ENCODE measurements at regions not wholly inside any gene's neighbourhood (a gene's known extent, or its start where the extent isn't known, plus 50 kb on each side); places are given as distances from the start of the nearest gene placed in this dataset.

- H3K36me3 ChIP-seq (replicated peaks in 1 of 2; ENCODE audit: control insufficient read depth in 1 of 2, insufficient read depth in 2 of 2, low read length in 1 of 2): no peaks in the 10 kb centered on the region
Measured at GRCh38 chr6:119501798-119502483, 152.4 kb upstream of the MAN1A1 start.

More at GRCh38 chr6:119501798-119502483, 152.4 kb upstream of the MAN1A1 start:
- no peaks in the 10 kb centered on the region for H3K27me3 ChIP-seq (ENCODE audit: insufficient read depth)
- H3K4me1 ChIP-seq (ENCODE audit: control insufficient read depth in 1 of 2, insufficient read depth in 2 of 2, low read depth in 1 of 2, low read length in 1 of 2): no peaks in the 10 kb centered on the region; a peak in 1 of 4 replicates
- no peaks in the 10 kb centered on the region for H3K9me3 ChIP-seq
- WGBS (ENCODE audit: low lambda C conversion rate): 55% methylated on average over 4 of the region's 4 CpGs
- CTCF ChIA-PET: no interaction called here
- TF ChIP-seq EP300 (IDR thresholded peaks at IDR 0.05; ENCODE audit: borderline replicate concordance in 1 of 2, low read depth in 1 of 2, low read length in 1 of 2) (no peak), MAX (IDR thresholded peaks at IDR 0.05; ENCODE audit: low read depth) (no peak), RFX5 (IDR thresholded peaks at IDR 0.05; ENCODE audit: low read length) (no peak), YY1 (IDR thresholded peaks at IDR 0.05; ENCODE audit: low read depth) (no peak), ZBTB33 (IDR thresholded peaks at IDR 0.05; ENCODE audit: borderline replicate concordance, low read depth) (no peak), USF2 (IDR thresholded peaks at IDR 0.05; ENCODE audit: borderline replicate concordance, low read depth, low read length) (no peak), MXI1 (IDR thresholded peaks at IDR 0.05; ENCODE audit: low read depth, low read length) (no peak), CTCF (IDR thresholded peaks at IDR 0.05) (no peak), JUND (IDR thresholded peaks at IDR 0.05) (no peak), USF1 (IDR thresholded peaks at IDR 0.05; ENCODE audit: borderline replicate concordance, low read depth) (no peak), FOXM1 (IDR thresholded peaks at IDR 0.05; ENCODE audit: low read depth) (no peak), FOXJ3 (CRISPR knock-in tag; IDR thresholded peaks at IDR 0.05) (no peak), RAD21 (IDR thresholded peaks at IDR 0.05; ENCODE audit: low read length) (no peak), ELF1 (IDR thresholded peaks at IDR 0.05) (no peak), GABPA (IDR thresholded peaks at IDR 0.05; ENCODE audit: low read depth) (no peak), CHD2 (IDR thresholded peaks at IDR 0.05; ENCODE audit: low read length, partially characterized antibody) (no peak), TEAD4 (IDR thresholded peaks at IDR 0.05; ENCODE audit: borderline replicate concordance, insufficient read depth) (no peak), MEF2A (IDR thresholded peaks at IDR 0.05; ENCODE audit: borderline replicate concordance, low read depth) (no peak), RCOR1 (IDR thresholded peaks at IDR 0.05; ENCODE audit: low read length) (no peak)
- H3K4me3 ChIP-seq (ENCODE audit: low read depth in 2 of 2, low read length in 1 of 2): no peak overlapping the region
- H3K4me2 ChIP-seq: no peak overlapping the region
- no peak overlapping the region for H2AFZ ChIP-seq (ENCODE audit: low read depth)
- no peaks in the 10 kb centered on the region for H3F3A ChIP-seq (replicated peaks; ENCODE audit: insufficient read depth)
- H3K9me2 ChIP-seq: no peaks in the 10 kb centered on the region
- no peaks in the 10 kb centered on the region for H4K20me1 ChIP-seq (ENCODE audit: insufficient read depth)
- H3K79me2 ChIP-seq (ENCODE audit: insufficient read depth): no peaks in the 10 kb centered on the region
- POLR2A ChIA-PET: no interaction called here
- no peak overlapping the region for H3K27ac ChIP-seq (ENCODE audit: low read depth in 2 of 2, low read length in 1 of 2)
- H3K9ac ChIP-seq: no peak overlapping the region
- DNase-seq: no peak
